ENCODE measurements at regions not wholly inside any gene's neighbourhood (a gene's known extent, or its start where the extent isn't known, plus 50 kb on each side); places are given as distances from the start of the nearest gene placed in this dataset.

DNA sequence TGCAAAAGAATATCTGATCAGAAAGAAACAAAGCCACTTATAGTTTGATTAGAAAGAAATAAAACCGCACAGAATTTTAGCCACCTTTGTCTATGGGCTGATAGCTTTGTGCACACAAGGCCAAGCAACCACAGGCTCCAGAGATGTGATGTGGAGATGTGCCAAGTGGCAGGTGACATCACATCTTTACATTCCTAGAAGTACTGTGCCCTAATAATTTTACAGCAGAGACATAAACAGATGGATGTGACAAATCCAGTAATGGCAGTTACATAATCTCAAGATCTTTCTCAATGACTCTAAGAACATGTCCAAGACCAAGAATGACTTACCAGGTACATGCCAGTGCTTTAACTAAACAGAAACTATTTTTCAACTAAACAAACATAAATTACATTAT is 159.5 kb downstream of the LTN1 start:
- TF ChIP-seq CTCF (IDR thresholded peaks at IDR 0.05) (no peak), POLR2AphosphoS5 (IDR thresholded peaks at IDR 0.05) (no peak)

All from transverse colon (tissue), 4 donors.